HepG2 (cell line): ENCODE measurements at regions not wholly inside any gene's neighbourhood (a gene's known extent, or its start where the extent isn't known, plus 50 kb on each side); places are given as distances from the start of the nearest gene placed in this dataset.

Experiments
- HIVEP1 ChIP-seq: sonication (generic); formaldehyde crosslinking; IDR thresholded peaks from 2 replicates; pipeline ENCODE4 v1.4.0; 2020; ENCODE audit warnings: mild to moderate bottlenecking, missing genetic modification reagents
- NFKB2 ChIP-seq: sonication (generic); formaldehyde crosslinking; IDR thresholded peaks from 2 replicates; pipeline ENCODE4 v1.4.0; 2020; ENCODE audit warnings: missing genetic modification reagents, borderline replicate concordance
- POLR2AphosphoS5 ChIP-seq: IDR thresholded peaks from 2 replicates; pipeline ENCODE4 v1.6.1; 2012; ENCODE audit warnings: low read depth, low read length
- TF ChIP-seq, protein P1 (sequence below): sonication (generic); formaldehyde crosslinking; IDR thresholded peaks from 2 replicates; pipeline ENCODE4 v1.4.0; 2020; ENCODE audit warnings: low read depth, mild to moderate bottlenecking, missing genetic modification reagents

DNA sequence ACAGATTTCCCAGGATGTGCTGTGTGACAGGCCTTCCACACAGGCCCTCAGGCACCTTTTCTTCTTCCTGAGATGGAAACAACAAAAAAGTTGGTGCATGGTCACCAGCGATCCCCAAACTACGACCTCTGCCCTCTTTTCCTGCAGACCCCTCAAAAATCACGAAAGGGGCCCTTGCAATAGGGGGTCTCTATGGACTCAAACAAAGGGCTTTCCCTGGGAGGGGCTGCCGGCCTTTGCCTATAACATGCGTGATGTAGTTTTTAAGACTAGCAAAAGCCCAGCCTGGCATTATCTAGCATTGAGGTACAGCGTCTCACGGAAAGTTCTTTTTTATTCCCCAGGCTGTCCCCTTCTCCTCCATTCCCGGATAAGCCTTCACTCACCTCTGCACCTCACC, 71.2 kb downstream of the DIO3 start:
- TF ChIP-seq HIVEP1 (CRISPR knock-in tag) (no peak), POLR2AphosphoS5 (no peak), NFKB2 (CRISPR knock-in tag) (no peak)
- TF ChIP-seq, protein P1, sequence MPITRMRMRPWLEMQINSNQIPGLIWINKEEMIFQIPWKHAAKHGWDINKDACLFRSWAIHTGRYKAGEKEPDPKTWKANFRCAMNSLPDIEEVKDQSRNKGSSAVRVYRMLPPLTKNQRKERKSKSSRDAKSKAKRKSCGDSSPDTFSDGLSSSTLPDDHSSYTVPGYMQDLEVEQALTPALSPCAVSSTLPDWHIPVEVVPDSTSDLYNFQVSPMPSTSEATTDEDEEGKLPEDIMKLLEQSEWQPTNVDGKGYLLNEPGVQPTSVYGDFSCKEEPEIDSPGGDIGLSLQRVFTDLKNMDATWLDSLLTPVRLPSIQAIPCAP: no peak
